T-helper 1 cell treated with Interleukin-12 subunit alpha and Interleukin-12 subunit beta and Interleukin-4 antibody, amounts not matched to agents 30 ng/mL and 1 ng/mL, for 36 hours (primary cell): ENCODE measurements at regions not wholly inside any gene's neighbourhood (a gene's known extent, or its start where the extent isn't known, plus 50 kb on each side); places are given as distances from the start of the nearest gene placed in this dataset.
"Not testable (repeated sequence)": the region's sequence is repeated elsewhere in the genome, so short reads cannot be mapped to it uniquely, and the experiment has no call there.

Experiments used
- intact Hi-C: fragments of 100-400 bp; cut with micrococcal nuclease; formaldehyde crosslinking; loops from one replicate; pipeline ENCODE4 v1.15.1; 2024

GRCh38 chr3:163266731-163267130 lies 1770.1 kb downstream of the OTOL1 start:
- intact Hi-C loops: no loop called here

GRCh38 chr3:163261618-163262017 lies 1765.0 kb downstream of the OTOL1 start:
- intact Hi-C loops: no loop called here

GRCh38 chr3:163261056-163261455 lies 1764.4 kb downstream of the OTOL1 start:
- intact Hi-C loops: no loop called here

- intact Hi-C loops: no loop called here
These were observed 1721.7 kb downstream of the OTOL1 start for GRCh38 chr3:163218336-163218735.

- intact Hi-C loops: no loop called here
These were observed 1717.2 kb downstream of the OTOL1 start for GRCh38 chr3:163213838-163214237.

GRCh38 chr3:163196815-163197374 lies 1700.3 kb downstream of the OTOL1 start:
- intact Hi-C loops: no loop called here

GRCh38 chr3:163196245-163196644 lies 1699.6 kb downstream of the OTOL1 start:
- intact Hi-C loops: no loop called here

- intact Hi-C loops: no loop called here
These were observed 1689.2 kb downstream of the OTOL1 start for GRCh38 chr3:163185721-163186350.

- intact Hi-C loops: no loop called here
These were observed 1679.4 kb downstream of the OTOL1 start for GRCh38 chr3:163175970-163176369.

GRCh38 chr3:163172513-163172912 lies 1675.9 kb downstream of the OTOL1 start:
- intact Hi-C loops: not testable (repeated sequence)

- intact Hi-C loops: no loop called here
These were observed 1669.6 kb downstream of the OTOL1 start for GRCh38 chr3:163166197-163166596.

GRCh38 chr3:163159306-163159705 lies 1662.7 kb downstream of the OTOL1 start:
- intact Hi-C loops: no loop called here

GRCh38 chr3:163139600-163139999 lies 1643.0 kb downstream of the OTOL1 start:
- intact Hi-C loops: no loop called here

GRCh38 chr3:163138258-163138657 lies 1641.7 kb downstream of the OTOL1 start:
- intact Hi-C loops: no loop called here

- intact Hi-C loops: no loop called here
These were observed 1635.5 kb downstream of the OTOL1 start for GRCh38 chr3:163132111-163132510.

GRCh38 chr3:163129287-163129686 lies 1632.7 kb downstream of the OTOL1 start:
- intact Hi-C loops: no loop called here

GRCh38 chr3:163126115-163126514 lies 1629.5 kb downstream of the OTOL1 start:
- intact Hi-C loops: no loop called here
